ENCODE measurements at regions not wholly inside any gene's neighbourhood (a gene's known extent, or its start where the extent isn't known, plus 50 kb on each side); places are given as distances from the start of the nearest gene placed in this dataset.

- Histone ChIP-seq H3K79me2 (ENCODE audit: control insufficient read depth, insufficient read depth, low read length) (no peaks in the 10 kb centered on the region), H3K9ac (replicated peaks; ENCODE audit: extremely low read depth, insufficient read depth, low read length) (no peak overlapping the region), H2AFZ (ENCODE audit: low read depth, low read length) (no peak overlapping the region), H3K4me2 (ENCODE audit: insufficient read depth, low read length) (no peak overlapping the region), H3K9me1 (replicated peaks; ENCODE audit: control insufficient read depth, extremely low read depth, insufficient read depth, low read length) (no peaks in the 10 kb centered on the region), H3K4me1 (ENCODE audit: control insufficient read depth, extremely low read depth, insufficient read depth, low read length) (no peaks in the 10 kb centered on the region), H4K20me1 (replicated peaks; ENCODE audit: control insufficient read depth, extremely low read depth, insufficient read depth, low read length) (no peaks in the 10 kb centered on the region), H3K9me3 (replicated peaks; ENCODE audit: control insufficient read depth, insufficient read depth, low read length) (no peaks in the 10 kb centered on the region), H3K36me3 (ENCODE audit: control insufficient read depth in 2 of 2, extremely low read depth in 1 of 2, insufficient read depth in 2 of 2, low read length in 2 of 2) (no peaks in the 10 kb centered on the region), H3K4me3 (replicated peaks in 1 of 3; ENCODE audit: insufficient read depth in 1 of 3, low read depth in 1 of 3, low read length in 3 of 3) (no peak overlapping the region), H3K27ac (ENCODE audit: insufficient read depth, low read depth, low read length) (no peak overlapping the region), H3K27me3 (ENCODE audit: control insufficient read depth in 2 of 2, insufficient read depth in 2 of 2, low read length in 2 of 2) (no peaks in the 10 kb centered on the region)
- CTCF ChIA-PET: no interaction called here
- BruUV-seq (replicated peaks): no TSS peak
- POLR2A ChIA-PET: no interaction called here
- no peak for DNase-seq (ENCODE audit: low read depth, low spot score)
- dilution Hi-C loops (cut with MboI; ENCODE audit: extremely low pct_ligation_motif_present, low sequenced_read_pairs): no loop called here
- no peak for FAIRE-seq
- TF ChIP-seq FOS (IDR thresholded peaks at IDR 0.05; ENCODE audit: borderline replicate concordance, insufficient read depth, low read length): no peak
- no peak for TF ChIP-seq GATA2 (IDR thresholded peaks at IDR 0.05; ENCODE audit: insufficient read depth, insufficient read length, low read depth, low read length)
- no peak for TF ChIP-seq CTCF (IDR thresholded peaks at IDR 0.05; ENCODE audit: extremely low read depth in 1 of 2, insufficient read depth in 1 of 2, low read depth in 1 of 2, low read length in 2 of 2)
- TF ChIP-seq POLR2AphosphoS5 (IDR thresholded peaks at IDR 0.05; ENCODE audit: insufficient read depth, low read depth, low read length): no peak
- no peak for TF ChIP-seq POLR2A (IDR thresholded peaks at IDR 0.05; ENCODE audit: low read depth, low read length)
- TF ChIP-seq JUN (IDR thresholded peaks at IDR 0.05; ENCODE audit: borderline replicate concordance, insufficient read depth, insufficient read length, low read depth): no peak
- TF ChIP-seq MYC (IDR thresholded peaks at IDR 0.05; ENCODE audit: low read depth, low read length): no peak
- TF ChIP-seq MAX (IDR thresholded peaks at IDR 0.05; ENCODE audit: insufficient read depth, insufficient read length): no peak
- TF ChIP-seq EZH2 (IDR thresholded peaks at IDR 0.05; ENCODE audit: borderline replicate concordance, low read depth, low read length, severe bottlenecking): no peak
- intact Hi-C loops (cut with micrococcal nuclease): no loop called here
Observed at GRCh38 chr20:63097336-63097831, 90.6 kb upstream of the BHLHE23 start.
